CD14-positive monocyte (primary cell): ENCODE measurements at regions not wholly inside any gene's neighbourhood (a gene's known extent, or its start where the extent isn't known, plus 50 kb on each side); places are given as distances from the start of the nearest gene placed in this dataset.

Experiments
- DNase-seq, 3 donors: peaks; one replicate each; pipeline ENCODE4 v3.0.0-alpha.2; 2011 to 2022
- H2AFZ ChIP-seq: 2 replicates; pipeline ENCODE4 v1.6.0; 2012; ENCODE audit warnings: mild to moderate bottlenecking, low read depth, low read length, inconsistent platforms; ENCODE audit not compliant: insufficient read depth, poor library complexity, severe bottlenecking
- H3K27ac ChIP-seq, 2 donors: 1 replicate in 1 of 2; 2 replicates in 1 of 2; pipeline ENCODE4 v1.5.1; 2012 to 2013; ENCODE audit warnings: low read length in 2 of 2, control low read depth in 1 of 2, inconsistent platforms in 1 of 2, low read depth in 1 of 2, mild to moderate bottlenecking in 1 of 2
- H3K27me3 ChIP-seq, 2 donors: one replicate each; pipeline versions ENCODE4 v1.6.0 to v1.6.1; 2011 to 2013; ENCODE audit warnings: low read length in 2 of 2; ENCODE audit not compliant: control insufficient read depth in 2 of 2, insufficient read depth in 2 of 2
- H3K36me3 ChIP-seq, 2 donors: replicated peaks in 1 of 2; 1 replicate in 1 of 2; 2 replicates in 1 of 2; pipeline versions ENCODE4 v1.5.1 to v1.6.1; 2012 to 2013; ENCODE audit warnings: low read length in 2 of 2, control low read depth in 1 of 2, inconsistent platforms in 1 of 2, mild to moderate bottlenecking in 1 of 2; ENCODE audit not compliant: insufficient read depth in 2 of 2, control insufficient read depth in 1 of 2
- H3K4me1 ChIP-seq, 2 donors: 1 replicate in 1 of 2; 2 replicates in 1 of 2; pipeline versions ENCODE4 v1.5.1 to v1.6.1; 2012 to 2013; ENCODE audit warnings: low read length in 2 of 2, control low read depth in 1 of 2, inconsistent platforms in 1 of 2, mild to moderate bottlenecking in 1 of 2, moderate library complexity in 1 of 2; ENCODE audit not compliant: insufficient read depth in 2 of 2, control insufficient read depth in 1 of 2
- H3K4me2 ChIP-seq: replicated peaks from 2 replicates; pipeline ENCODE3; 2012; ENCODE audit warnings: low read length, moderate library complexity, mild to moderate bottlenecking; ENCODE audit not compliant: poor library complexity, severe bottlenecking; ENCODE audit errors: extremely low read depth
- H3K4me3 ChIP-seq, 3 experiments: fragments of 200-600 bp in 1 of 3; sonication (generic) in 1 of 3; replicated peaks in 1 of 3; 1 replicate in 2 of 3; 2 replicates in 1 of 3; pipeline ENCODE4 v1.5.1; 2011 to 2013; ENCODE audit warnings: low read length in 3 of 3, mild to moderate bottlenecking in 3 of 3, control low read depth in 2 of 3, low read depth in 2 of 3, inconsistent platforms in 1 of 3, moderate library complexity in 1 of 3
- H3K79me2 ChIP-seq: 2 replicates; pipeline ENCODE4 v1.6.0; 2012; ENCODE audit warnings: mild to moderate bottlenecking, control low read depth, inconsistent platforms, low read length, moderate library complexity; ENCODE audit not compliant: insufficient read depth
- H3K9ac ChIP-seq: 2 replicates; pipeline ENCODE4 v1.6.0; 2017; ENCODE audit warnings: low read length, mild to moderate bottlenecking; ENCODE audit not compliant: insufficient read depth, poor library complexity, severe bottlenecking
- H3K9me3 ChIP-seq, 2 donors: replicated peaks in 1 of 2; 1 replicate in 1 of 2; 2 replicates in 1 of 2; pipeline versions ENCODE4 v1.5.1 to v1.6.1; 2012 to 2013; ENCODE audit warnings: low read length in 2 of 2, control low read depth in 1 of 2; ENCODE audit not compliant: control insufficient read depth in 1 of 2, insufficient read depth in 1 of 2
- H4K20me1 ChIP-seq: 2 replicates; pipeline ENCODE4 v1.6.0; 2012; ENCODE audit warnings: mild to moderate bottlenecking, low read length, control low read depth, moderate library complexity; ENCODE audit not compliant: insufficient read depth
- H3K27ac Mint-ChIP-seq, 7 donors: one replicate each; pipeline ENCODE4 v1.8.0; 2020; ENCODE audit warnings: mild to moderate bottlenecking in 7 of 7, mixed read lengths in 7 of 7, moderate library complexity in 6 of 7, inconsistent platforms in 2 of 7
- H3K27me3 Mint-ChIP-seq, 3 donors: one replicate each; pipeline ENCODE4 v1.8.0; 2021 to 2022; ENCODE audit warnings: low read depth in 3 of 3, mild to moderate bottlenecking in 3 of 3, mixed read lengths in 3 of 3, moderate library complexity in 3 of 3, inconsistent platforms in 1 of 3
- H3K36me3 Mint-ChIP-seq, 2 donors: one replicate each; pipeline ENCODE4 v1.8.0; 2020; ENCODE audit warnings: mixed read lengths in 2 of 2, inconsistent platforms in 1 of 2, mild to moderate bottlenecking in 1 of 2
- H3K4me1 Mint-ChIP-seq: one replicate; pipeline ENCODE4 v1.8.0; 2020; ENCODE audit warnings: mild to moderate bottlenecking, mixed read lengths
- H3K4me3 Mint-ChIP-seq, 2 donors: one replicate each; pipeline ENCODE4 v1.8.0; 2020; ENCODE audit warnings: mild to moderate bottlenecking in 2 of 2, mixed read lengths in 2 of 2, moderate library complexity in 1 of 2
- H3K9me3 Mint-ChIP-seq, 7 donors: one replicate each; pipeline ENCODE4 v1.8.0; 2020 to 2022; ENCODE audit warnings: mixed read lengths in 7 of 7, mild to moderate bottlenecking in 6 of 7, moderate library complexity in 6 of 7, inconsistent platforms in 2 of 7
- WGBS: methylation state at CpG from one replicate; pipeline ENCODE4 v1.1.5; 2013; ENCODE audit warnings: missing lambda C conversion rate; ENCODE audit not compliant: insufficient coverage; 5-methylcytosine and 5-hydroxymethylcytosine counted together
- intact Hi-C, 2 donors: fragments of 100-400 bp; cut with micrococcal nuclease; formaldehyde crosslinking; loops; one replicate each; pipeline versions ENCODE4 v1.15.0 to v1.15.1; 2023
- TF ChIP-seq, protein P1 (sequence below): fragments of 200-600 bp; IDR thresholded peaks from one replicate; pipeline ENCODE4 v1.8.0; 2022; ENCODE audit warnings: antibody characterized with exemption, mild to moderate bottlenecking

DNA sequence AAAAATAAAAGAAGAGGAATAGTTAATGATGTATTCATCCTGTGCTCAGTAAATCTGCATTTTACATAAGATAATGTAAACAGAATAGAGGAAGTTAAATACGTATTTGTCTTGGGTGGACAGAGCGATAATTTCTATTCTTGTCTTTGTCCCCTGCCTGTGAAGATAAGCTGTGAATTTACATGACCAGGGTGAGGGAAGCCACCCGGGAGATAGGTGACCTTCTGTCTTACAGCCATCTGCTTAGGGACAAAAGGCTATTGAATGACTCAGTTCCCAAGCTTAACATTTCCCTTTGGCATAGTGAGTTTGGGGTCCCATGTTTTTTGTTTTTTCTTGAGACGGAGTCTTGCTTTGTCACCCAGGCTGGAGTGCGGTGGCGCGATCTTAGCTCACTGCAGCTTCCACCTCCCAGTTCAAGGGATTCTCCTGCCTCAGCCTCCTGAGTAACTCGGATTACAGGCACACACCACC lies 88.7 kb upstream of the KCTD7 start:
- H4K20me1 ChIP-seq = no peaks in the 10 kb centered on the region
- no peak overlapping the region for H3K4me3 Mint-ChIP-seq
- H3K27me3 Mint-ChIP-seq = peaks cover 0 to 2% (median 0%) of the 10 kb centered on the region in 3 donors
- no peak for DNase-seq
- H3K9me3 ChIP-seq = no peaks in the 10 kb centered on the region
- H3K4me1 ChIP-seq = no peaks in the 10 kb centered on the region
- no peak overlapping the region for H3K4me2 ChIP-seq
- no peaks in the 10 kb centered on the region for H3K4me1 Mint-ChIP-seq
- H3K9me3 Mint-ChIP-seq = no peaks in the 10 kb centered on the region
- peaks cover 23 to 47% of the 10 kb centered on the region in 2 donors for H3K36me3 Mint-ChIP-seq
- H3K4me3 ChIP-seq = no peak overlapping the region
- intact Hi-C loops = no loop called here
- no peak overlapping the region for H3K27ac ChIP-seq
- WGBS = 90% methylated on average over 5 of the region's 8 CpGs
- no peak overlapping the region for H2AFZ ChIP-seq
- H3K36me3 ChIP-seq = peaks cover 11 to 23% of the 10 kb centered on the region in 2 donors
- no peaks in the 10 kb centered on the region for H3K79me2 ChIP-seq
- TF ChIP-seq, protein P1, sequence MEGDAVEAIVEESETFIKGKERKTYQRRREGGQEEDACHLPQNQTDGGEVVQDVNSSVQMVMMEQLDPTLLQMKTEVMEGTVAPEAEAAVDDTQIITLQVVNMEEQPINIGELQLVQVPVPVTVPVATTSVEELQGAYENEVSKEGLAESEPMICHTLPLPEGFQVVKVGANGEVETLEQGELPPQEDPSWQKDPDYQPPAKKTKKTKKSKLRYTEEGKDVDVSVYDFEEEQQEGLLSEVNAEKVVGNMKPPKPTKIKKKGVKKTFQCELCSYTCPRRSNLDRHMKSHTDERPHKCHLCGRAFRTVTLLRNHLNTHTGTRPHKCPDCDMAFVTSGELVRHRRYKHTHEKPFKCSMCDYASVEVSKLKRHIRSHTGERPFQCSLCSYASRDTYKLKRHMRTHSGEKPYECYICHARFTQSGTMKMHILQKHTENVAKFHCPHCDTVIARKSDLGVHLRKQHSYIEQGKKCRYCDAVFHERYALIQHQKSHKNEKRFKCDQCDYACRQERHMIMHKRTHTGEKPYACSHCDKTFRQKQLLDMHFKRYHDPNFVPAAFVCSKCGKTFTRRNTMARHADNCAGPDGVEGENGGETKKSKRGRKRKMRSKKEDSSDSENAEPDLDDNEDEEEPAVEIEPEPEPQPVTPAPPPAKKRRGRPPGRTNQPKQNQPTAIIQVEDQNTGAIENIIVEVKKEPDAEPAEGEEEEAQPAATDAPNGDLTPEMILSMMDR = no peak
- H3K27ac Mint-ChIP-seq = peak overlapping the region in 1 of 7 donors; percentile 75
- no peak overlapping the region for H3K9ac ChIP-seq
- no peaks in the 10 kb centered on the region for H3K27me3 ChIP-seq

DNA sequence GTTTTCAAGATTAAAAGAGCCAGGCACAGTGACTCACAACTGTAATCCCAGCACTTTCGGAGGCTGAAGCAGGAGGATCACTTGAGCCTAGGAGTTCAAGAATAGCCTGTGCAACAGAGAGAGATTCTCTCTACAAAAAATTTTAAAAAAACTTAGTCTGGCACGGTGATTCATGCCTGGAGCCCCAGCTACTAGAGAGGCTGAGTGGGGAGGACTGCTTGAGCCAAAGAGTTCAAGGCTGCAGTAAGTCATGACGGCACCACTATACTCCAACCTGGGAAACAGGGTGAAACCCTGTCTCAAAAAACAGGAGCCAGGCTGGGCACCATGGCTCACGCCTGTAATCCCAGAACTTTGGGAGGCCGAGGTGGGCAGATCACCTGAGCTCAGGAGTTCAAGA lies 86.6 kb upstream of the KCTD7 start:
- Mint-ChIP-seq H3K4me3 (no peak overlapping the region), H3K4me1 (no peaks in the 10 kb centered on the region), H3K27ac (peak overlapping the region in 1 of 7 donors; percentile 52), H3K27me3 (peaks cover 0 to 2% (median 0%) of the 10 kb centered on the region in 3 donors), H3K36me3 (peaks cover 31 to 60% of the 10 kb centered on the region in 2 donors), H3K9me3 (no peaks in the 10 kb centered on the region)
- no peak overlapping the region for H3K9ac ChIP-seq
- WGBS = 100% methylated on average over 2 of the region's 5 CpGs
- no peak overlapping the region for H2AFZ ChIP-seq
- H3K79me2 ChIP-seq = no peaks in the 10 kb centered on the region
- TF ChIP-seq, protein P1 = no peak
- intact Hi-C loops = no loop called here
- no peak overlapping the region for H3K4me3 ChIP-seq
- H3K4me1 ChIP-seq = no peaks in the 10 kb centered on the region
- peaks cover 22 to 33% of the 10 kb centered on the region in 2 donors for H3K36me3 ChIP-seq
- H3K27me3 ChIP-seq = no peaks in the 10 kb centered on the region
- H3K4me2 ChIP-seq = no peak overlapping the region
- no peak overlapping the region for H3K27ac ChIP-seq
- no peaks in the 10 kb centered on the region for H4K20me1 ChIP-seq
- H3K9me3 ChIP-seq = no peaks in the 10 kb centered on the region
- no peak for DNase-seq
